ENCODE measurements at regions not wholly inside any gene's neighbourhood (a gene's known extent, or its start where the extent isn't known, plus 50 kb on each side); places are given as distances from the start of the nearest gene placed in this dataset.

DNA sequence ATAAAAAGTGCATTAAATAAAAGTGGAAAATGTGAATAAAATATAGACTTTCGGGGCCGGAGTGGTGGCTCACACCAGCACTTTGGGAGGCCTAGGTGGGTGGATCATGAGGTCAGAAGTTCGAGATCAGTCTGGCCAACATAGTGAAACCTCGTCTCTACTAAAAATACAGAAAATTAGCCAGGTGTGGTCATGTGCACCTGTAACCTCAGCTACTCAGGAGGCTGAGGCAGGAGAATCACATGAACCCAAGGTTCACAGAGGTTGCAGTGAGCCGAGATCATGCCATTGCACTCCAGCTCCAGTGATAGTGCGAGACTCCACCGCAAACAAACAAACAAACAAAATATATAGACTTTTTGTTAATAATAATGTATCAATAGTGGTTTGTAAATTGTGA, 293.6 kb upstream of the TRAM1L1 start:
- TF ChIP-seq, protein P1, sequence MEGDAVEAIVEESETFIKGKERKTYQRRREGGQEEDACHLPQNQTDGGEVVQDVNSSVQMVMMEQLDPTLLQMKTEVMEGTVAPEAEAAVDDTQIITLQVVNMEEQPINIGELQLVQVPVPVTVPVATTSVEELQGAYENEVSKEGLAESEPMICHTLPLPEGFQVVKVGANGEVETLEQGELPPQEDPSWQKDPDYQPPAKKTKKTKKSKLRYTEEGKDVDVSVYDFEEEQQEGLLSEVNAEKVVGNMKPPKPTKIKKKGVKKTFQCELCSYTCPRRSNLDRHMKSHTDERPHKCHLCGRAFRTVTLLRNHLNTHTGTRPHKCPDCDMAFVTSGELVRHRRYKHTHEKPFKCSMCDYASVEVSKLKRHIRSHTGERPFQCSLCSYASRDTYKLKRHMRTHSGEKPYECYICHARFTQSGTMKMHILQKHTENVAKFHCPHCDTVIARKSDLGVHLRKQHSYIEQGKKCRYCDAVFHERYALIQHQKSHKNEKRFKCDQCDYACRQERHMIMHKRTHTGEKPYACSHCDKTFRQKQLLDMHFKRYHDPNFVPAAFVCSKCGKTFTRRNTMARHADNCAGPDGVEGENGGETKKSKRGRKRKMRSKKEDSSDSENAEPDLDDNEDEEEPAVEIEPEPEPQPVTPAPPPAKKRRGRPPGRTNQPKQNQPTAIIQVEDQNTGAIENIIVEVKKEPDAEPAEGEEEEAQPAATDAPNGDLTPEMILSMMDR (IDR thresholded peaks at IDR 0.05), result no peak
- no peak for TF ChIP-seq POLR2A (IDR thresholded peaks at IDR 0.05)

All from lower leg skin (tissue), 3 donors.